ENCODE measurements at regions not wholly inside any gene's neighbourhood (a gene's known extent, or its start where the extent isn't known, plus 50 kb on each side); places are given as distances from the start of the nearest gene placed in this dataset.

DNA sequence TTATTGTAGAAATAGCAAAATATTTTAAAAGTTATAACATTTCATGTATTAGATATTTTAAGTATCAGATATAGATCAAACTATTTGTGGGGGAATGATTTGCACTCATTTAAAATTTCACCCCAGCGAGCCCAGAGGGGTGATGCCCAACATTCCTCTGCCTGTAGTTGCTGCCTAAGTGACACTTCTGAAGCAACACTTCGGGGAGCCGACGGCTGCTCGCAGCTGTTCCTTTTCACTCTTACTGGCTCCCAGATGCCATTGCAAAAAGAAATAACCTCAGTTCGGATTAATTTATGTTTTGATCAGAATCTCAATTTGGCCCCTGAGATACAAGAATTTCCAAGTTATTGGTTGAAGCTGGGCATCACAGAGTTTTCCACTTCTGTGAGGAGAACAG, 603.8 kb downstream of the PLCL1 start:
- no peak for DNase-seq (ENCODE audit: low read depth)

GRCh38 chr2:198405311-198405710, 600.9 kb downstream of the PLCL1 start:
- no peak for DNase-seq (ENCODE audit: low read depth)

GRCh38 chr2:198401644-198402043, 597.3 kb downstream of the PLCL1 start:
- DNase-seq (ENCODE audit: low read depth): no peak

GRCh38 chr2:198400999-198401398, 596.6 kb downstream of the PLCL1 start:
- no peak for DNase-seq (ENCODE audit: low read depth)

DNA sequence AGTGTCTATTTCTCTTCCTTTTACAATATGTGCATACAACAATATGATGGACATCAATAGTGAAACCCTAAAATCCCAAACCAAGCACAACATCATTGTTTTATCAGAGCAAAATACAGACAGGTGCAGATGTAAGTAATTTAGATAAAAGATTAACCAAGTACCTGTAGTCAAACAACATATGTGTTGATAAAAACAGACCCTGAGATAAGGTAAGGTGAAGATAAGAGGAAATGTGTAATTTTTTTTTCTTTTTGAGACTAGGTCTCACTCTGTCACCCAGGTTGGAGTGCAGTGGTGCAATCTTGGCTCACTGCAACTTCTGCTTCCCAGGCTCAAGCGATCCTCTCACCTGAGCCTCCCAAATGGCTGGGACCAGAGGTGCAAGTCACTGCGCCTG, 589.8 kb downstream of the PLCL1 start:
- no peak for DNase-seq (ENCODE audit: low read depth)

GRCh38 chr2:198390670-198391069, 586.3 kb downstream of the PLCL1 start:
- no peak for DNase-seq (ENCODE audit: low read depth)

- DNase-seq (ENCODE audit: low read depth): no peak
Observed at GRCh38 chr2:198387677-198388076, 583.3 kb downstream of the PLCL1 start.

- DNase-seq (ENCODE audit: low read depth): no peak
Observed at GRCh38 chr2:198385856-198386255, 581.5 kb downstream of the PLCL1 start.

GRCh38 chr2:198385326-198385725, 580.9 kb downstream of the PLCL1 start:
- DNase-seq (ENCODE audit: low read depth): no peak

DNA sequence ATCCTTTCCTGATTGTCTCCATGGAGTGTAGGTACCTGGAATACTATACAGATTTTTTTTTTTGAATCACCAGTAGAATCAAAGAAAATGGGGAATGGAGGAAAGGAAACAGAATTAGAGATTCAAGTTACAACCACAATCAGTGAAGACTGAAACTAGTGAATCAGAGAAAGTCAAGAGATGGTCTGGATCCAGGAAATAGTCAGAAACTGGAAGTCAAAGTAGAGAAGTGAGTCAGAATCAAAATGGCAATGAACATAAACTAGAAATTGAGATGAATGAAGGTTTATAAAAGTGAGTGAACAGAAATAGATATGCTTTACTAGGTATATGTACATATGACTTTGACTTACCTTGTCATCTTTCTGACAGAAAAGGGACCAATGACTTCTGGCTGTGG, 579.0 kb downstream of the PLCL1 start:
- no peak for DNase-seq (ENCODE audit: low read depth)

DNA sequence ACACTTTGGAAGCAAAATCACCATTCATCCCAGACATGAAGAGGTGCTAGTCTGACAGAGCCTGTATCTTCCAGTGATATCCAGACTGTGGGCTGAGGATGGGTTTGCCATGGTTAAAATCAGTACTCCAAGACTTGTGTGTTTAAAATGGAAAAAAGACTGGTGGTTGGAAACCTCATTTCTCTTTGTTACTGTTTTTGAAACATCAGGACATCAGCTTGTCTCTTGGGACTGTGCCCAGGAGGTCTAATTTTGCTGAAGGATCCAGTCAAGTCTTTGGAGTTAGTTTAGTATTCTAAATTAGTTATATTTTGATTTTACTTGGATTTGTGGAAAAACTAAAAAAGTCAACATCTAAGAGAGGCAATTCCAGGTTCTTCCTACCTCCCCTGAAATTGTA, 578.4 kb downstream of the PLCL1 start:
- no peak for DNase-seq (ENCODE audit: low read depth)

DNA sequence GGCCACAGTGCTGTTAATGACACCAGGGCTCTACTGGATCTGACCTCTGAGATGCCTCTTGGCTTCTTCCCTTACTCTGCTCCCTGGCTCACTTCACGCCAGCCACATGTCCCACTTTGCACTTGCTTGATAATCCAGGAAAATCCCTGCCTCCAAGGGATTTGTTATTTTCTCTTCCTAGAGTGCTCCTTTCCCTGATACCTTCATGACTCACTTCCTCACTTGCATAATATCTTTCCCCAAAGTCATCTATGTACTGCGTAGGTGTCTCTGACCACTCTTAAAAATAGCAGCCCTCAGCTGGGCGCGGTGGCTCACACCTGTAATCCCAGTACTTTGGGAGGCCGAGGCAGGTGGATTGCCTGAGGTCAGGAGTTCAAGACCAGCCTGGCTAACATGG, 572.3 kb downstream of the PLCL1 start:
- no peak for DNase-seq (ENCODE audit: low read depth)

DNA sequence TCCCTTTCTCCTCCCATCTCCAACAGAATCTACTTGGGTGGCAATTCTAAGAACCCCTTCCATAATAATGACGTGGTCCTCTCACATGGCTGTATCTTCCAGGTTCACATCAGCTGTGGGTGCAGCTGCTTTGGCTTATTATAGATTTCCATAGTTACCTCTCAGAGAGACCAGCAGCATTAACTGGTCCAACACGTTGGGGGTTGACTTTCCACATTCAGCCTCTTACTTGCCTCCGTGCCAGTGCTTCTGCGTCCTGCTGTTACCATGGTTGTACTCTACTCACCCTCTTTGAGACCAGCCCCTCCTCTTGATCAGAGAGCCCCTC, 570.7 kb downstream of the PLCL1 start:
- DNase-seq (ENCODE audit: low read depth): no peak

DNA sequence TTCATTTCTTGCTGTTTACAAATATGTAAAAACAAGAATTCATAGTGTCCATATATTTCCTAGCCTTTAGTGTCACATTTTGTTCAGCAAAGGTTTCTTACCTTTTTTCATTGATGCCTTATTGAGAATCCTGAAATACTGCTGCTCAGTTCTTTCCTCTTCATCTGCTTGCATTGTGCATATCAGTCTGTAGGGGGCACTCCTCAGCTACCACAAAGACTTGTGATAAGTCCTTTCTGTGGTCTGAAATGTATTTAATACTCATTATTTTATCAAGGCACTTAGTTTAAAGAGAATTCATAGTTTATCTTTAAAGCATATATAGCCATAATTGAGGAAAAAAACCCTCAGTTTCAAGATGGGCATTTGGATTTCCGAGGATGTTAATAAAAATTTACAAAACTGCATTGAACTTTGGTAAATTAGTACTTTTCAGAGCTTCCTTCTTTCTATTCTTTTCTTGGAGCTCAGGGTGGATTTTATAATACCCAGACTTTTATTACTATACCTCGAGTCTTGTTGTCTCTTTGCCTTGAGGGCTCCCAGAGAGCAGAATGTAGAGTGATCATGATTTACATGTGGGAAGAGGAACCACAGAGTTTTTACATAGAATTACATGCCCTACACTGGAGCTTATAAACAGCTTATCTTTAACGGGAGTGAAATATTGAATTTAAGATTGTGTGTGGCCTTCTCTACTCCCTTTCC, 570.1 kb downstream of the PLCL1 start:
- DNase-seq (ENCODE audit: low read depth): peak; percentile 18

- no peak for DNase-seq (ENCODE audit: low read depth)
Observed at GRCh38 chr2:198371921-198372543, 567.6 kb downstream of the PLCL1 start.

DNA sequence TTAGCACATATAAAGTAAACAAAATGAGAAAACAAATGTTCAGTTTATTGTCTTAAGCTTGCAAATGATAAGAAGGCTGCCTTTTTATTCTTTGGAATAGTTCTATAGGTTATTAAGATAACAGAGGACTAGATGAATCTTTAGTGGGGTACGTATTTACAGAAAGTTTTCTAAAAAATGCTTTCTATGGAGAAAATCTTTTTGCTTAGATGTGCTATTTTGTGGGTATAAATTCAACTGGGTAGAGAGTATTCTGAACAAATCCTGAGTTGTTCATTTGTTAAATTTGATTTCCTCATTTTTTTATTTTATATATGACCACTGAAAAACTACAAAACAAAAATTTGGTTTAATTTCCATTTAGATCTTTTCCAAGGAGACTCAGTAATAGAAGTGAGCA, 566.9 kb downstream of the PLCL1 start:
- DNase-seq (ENCODE audit: low read depth): no peak

DNA sequence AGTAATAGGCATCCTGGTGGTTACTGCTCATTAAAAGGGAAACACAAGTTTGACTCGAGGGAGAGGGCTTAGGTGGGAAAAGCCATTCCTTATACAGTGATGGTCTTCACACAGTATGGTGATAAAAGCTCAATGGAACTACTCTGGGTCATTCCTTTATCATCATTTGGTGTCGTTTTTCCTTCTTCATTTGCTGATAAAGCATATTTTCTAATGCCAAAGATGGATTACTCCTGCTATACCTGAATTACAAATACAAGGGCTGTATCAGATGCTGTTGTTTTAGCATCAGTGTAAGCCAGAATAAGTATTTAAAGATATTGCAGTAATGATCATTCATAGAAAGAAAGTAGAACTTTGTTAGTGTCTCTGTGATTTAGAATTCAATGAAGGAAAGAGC, 563.7 kb downstream of the PLCL1 start:
- no peak for DNase-seq (ENCODE audit: low read depth)

GRCh38 chr2:198362740-198363139, 558.3 kb downstream of the PLCL1 start:
- DNase-seq (ENCODE audit: low read depth): no peak

- DNase-seq (ENCODE audit: low read depth): no peak
Observed at GRCh38 chr2:198359308-198359707, 554.9 kb downstream of the PLCL1 start.

GRCh38 chr2:198356157-198356556, 551.8 kb downstream of the PLCL1 start:
- no peak for DNase-seq (ENCODE audit: low read depth)

DNA sequence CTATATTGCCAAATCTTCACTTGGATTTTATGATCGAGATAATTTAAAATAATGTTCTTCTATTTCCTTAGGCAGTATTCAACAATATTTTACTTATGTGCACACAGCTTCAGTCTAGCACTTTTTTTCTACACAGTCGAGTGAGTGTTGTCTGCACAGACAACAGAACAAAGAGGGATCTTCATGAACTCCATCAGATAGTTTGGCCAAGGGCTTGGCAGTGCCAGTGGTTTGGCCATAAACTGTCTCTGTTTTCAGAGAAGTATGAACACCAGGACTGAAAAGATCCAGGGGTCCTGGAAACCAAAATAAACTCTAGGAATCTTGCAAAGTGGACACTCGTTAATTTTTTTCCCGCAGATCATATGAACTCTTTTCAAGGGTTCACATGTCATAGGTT, 547.3 kb downstream of the PLCL1 start:
- DNase-seq (ENCODE audit: low read depth): no peak

DNA sequence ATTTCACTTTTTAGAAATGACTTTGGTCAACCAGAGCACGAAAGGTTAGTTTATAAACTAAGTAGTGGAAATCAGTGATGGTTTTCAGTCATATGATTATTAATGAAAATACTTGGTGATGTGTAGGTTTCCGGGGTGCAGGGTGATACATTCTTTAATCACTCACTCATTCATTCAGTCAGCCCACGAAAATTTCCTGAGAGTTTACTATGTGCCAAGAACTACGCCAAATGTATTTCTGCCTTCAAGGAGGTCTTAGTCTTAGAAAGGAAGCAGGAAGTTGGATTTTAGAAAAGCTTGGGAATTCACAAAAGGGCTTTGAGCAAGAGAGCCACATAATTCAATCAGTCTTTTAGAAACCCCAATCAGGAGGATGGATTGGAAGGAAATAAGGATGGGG, 543.6 kb downstream of the PLCL1 start:
- DNase-seq (ENCODE audit: low read depth): no peak

- DNase-seq (ENCODE audit: low read depth): no peak
Observed at GRCh38 chr2:198347349-198347748, 543.0 kb downstream of the PLCL1 start.

GRCh38 chr2:198343471-198343870, 539.1 kb downstream of the PLCL1 start:
- no peak for DNase-seq (ENCODE audit: low read depth)

All from activated T-cell treated with anti-CD3 and anti-CD28 coated beads for 24 hours (primary cell).